ENCODE measurements at regions not wholly inside any gene's neighbourhood (a gene's known extent, or its start where the extent isn't known, plus 50 kb on each side); places are given as distances from the start of the nearest gene placed in this dataset.

- TF ChIP-seq, protein P1, sequence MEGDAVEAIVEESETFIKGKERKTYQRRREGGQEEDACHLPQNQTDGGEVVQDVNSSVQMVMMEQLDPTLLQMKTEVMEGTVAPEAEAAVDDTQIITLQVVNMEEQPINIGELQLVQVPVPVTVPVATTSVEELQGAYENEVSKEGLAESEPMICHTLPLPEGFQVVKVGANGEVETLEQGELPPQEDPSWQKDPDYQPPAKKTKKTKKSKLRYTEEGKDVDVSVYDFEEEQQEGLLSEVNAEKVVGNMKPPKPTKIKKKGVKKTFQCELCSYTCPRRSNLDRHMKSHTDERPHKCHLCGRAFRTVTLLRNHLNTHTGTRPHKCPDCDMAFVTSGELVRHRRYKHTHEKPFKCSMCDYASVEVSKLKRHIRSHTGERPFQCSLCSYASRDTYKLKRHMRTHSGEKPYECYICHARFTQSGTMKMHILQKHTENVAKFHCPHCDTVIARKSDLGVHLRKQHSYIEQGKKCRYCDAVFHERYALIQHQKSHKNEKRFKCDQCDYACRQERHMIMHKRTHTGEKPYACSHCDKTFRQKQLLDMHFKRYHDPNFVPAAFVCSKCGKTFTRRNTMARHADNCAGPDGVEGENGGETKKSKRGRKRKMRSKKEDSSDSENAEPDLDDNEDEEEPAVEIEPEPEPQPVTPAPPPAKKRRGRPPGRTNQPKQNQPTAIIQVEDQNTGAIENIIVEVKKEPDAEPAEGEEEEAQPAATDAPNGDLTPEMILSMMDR (conservative IDR thresholded peaks at IDR 0.05; ENCODE audit: low read depth, low read length) = no peak
- TF ChIP-seq EZH2phosphoT487 (IDR thresholded peaks at IDR 0.05; ENCODE audit: borderline replicate concordance, low read length) (no peak), EZH2 (IDR thresholded peaks at IDR 0.05; ENCODE audit: low read length, unreplicated experiment) (no peak)
Measured at GRCh38 chrX:139360356-139360755, 170.2 kb upstream of the F9 start.
